GM18508 (cell line): ENCODE measurements at regions not wholly inside any gene's neighbourhood (a gene's known extent, or its start where the extent isn't known, plus 50 kb on each side); places are given as distances from the start of the nearest gene placed in this dataset.
"Not testable (repeated sequence)": the region's sequence is repeated elsewhere in the genome, so short reads cannot be mapped to it uniquely, and the experiment has no call there.

Experiments
- ATAC-seq: cut with Tn5 transposase; IDR thresholded peaks from one replicate; pipeline ENCODE4 v1.9.1; 2021; ENCODE audit warnings: moderate number of reproducible peaks; ENCODE audit not compliant: insufficient read depth, unreplicated experiment

GRCh38 chr15:58322253-58322652, 109.5 kb upstream of the LIPC start:
- ATAC-seq: no peak

GRCh38 chr15:58323321-58323720, 108.5 kb upstream of the LIPC start:
- not testable (repeated sequence) for ATAC-seq

GRCh38 chr15:58324533-58324932, 107.3 kb upstream of the LIPC start:
- ATAC-seq: no peak

DNA sequence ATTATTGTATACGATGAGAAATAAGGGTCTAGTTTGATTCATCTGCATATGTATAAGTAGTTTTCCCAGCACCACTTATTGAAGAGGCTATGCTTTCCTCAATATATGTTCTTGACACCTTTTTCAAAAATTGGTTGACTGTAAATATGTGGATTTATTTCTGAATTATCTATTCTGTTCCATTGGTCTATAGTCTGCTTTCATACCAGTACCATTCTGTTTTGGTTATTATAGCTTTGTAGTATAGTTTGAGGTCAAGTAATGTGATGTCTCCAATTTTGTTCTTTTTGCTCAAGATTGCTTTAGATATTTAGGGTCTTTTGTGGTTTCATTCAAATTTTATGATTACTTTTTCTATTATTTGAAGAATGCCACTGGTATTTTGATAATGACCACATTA, 103.8 kb upstream of the LIPC start:
- ATAC-seq: no peak

DNA sequence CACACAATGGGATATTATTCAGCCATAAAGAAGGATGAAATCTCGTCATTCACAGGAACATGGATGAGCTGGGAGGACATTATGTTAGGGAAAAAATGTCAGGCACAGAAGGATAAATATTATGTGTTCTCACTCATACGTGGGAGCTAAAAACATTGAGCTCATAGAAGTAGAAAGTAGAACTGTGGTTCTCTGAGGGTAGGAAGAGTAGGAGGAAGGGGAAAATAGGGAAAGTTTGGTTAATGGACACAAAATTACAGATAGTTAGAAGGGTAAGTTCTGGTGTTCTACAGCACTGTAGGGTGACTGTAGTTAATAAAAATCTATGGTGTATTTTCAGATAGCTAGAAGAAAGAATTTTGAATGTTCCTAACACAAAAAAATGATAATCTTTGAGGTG, 102.6 kb upstream of the LIPC start:
- no peak for ATAC-seq

GRCh38 chr15:58329781-58330671, 101.8 kb upstream of the LIPC start:
- ATAC-seq: no peak

- ATAC-seq: no peak
Observed at GRCh38 chr15:58330741-58331559, 100.8 kb upstream of the LIPC start.

DNA sequence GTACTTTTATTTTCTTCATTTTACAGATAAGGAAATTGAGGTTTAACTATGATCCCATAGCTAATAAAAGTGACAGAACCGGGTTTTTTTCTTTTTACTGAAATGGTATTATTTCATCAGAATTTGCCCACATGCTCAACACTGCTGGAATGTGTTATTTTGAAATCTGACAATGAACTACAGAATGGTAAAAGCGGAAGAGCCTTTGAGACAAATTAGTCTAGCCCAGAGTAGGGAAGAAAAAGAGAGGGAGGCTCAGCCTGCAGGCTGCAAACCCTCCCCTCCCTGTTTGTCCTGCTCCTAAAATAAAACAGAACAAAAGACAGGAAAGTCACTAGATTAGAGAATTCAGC, 100.3 kb upstream of the LIPC start:
- no peak for ATAC-seq

GRCh38 chr15:58331913-58332675, 99.7 kb upstream of the LIPC start:
- ATAC-seq: peak; percentile 60

- no peak for ATAC-seq
Observed at GRCh38 chr15:58332676-58333400, 99.0 kb upstream of the LIPC start.

GRCh38 chr15:58334803-58335202, 97.0 kb upstream of the LIPC start:
- no peak for ATAC-seq

DNA sequence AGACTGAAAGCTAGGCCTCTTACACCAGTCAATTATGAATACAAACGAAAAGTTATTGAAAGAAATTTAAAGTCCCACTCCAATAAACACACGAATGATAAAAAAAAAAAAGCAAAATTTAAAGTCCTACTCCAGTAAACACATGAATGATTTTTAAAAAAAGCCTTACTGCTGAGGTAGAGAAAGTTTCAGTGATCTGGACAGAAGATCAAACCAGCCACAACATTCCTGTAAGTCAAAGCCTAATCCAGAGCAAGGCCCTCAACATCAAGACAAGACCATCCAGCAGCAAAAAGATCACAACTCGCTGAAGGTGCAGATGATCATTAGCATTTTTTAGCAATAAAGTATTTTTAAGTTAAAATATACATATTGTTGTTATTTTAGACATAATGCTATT, 95.6 kb upstream of the LIPC start:
- ATAC-seq: no peak

DNA sequence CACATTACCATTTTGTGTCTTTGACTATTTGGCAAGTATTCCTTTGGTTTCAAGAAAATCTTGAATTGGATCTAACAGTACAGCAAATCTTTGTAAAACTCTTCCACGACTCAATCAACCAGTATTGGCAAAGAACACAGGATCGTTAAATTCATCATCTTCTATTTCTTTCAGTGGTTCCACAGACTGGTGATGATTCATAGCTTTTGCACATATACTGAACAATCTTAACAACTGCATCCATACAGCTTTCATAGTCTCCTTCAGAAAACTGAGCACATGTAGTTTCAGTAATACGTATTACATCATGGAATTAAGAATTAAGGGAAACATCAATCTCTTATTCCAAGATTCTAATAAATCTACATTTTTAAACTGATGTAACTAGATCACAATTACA, 91.6 kb upstream of the LIPC start:
- ATAC-seq: no peak

DNA sequence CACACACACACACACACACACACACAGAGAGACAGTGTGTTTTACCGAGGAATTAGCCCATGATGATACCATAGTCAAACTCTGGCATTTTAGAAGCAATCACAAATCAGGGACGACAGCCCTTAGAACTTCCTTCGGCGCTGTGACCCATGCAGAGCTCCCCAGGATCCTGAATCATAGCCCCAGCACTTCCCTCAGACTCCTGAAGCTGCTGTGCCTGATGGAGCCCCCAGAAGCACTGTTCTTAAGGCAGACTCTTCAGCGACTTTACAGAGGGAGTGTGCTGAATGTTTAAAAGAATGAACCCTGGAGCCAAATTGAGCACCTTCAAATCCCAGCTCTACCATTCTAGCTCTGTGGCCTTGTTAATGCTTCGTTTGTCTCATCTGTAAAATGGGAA, 89.3 kb upstream of the LIPC start:
- no peak for ATAC-seq

DNA sequence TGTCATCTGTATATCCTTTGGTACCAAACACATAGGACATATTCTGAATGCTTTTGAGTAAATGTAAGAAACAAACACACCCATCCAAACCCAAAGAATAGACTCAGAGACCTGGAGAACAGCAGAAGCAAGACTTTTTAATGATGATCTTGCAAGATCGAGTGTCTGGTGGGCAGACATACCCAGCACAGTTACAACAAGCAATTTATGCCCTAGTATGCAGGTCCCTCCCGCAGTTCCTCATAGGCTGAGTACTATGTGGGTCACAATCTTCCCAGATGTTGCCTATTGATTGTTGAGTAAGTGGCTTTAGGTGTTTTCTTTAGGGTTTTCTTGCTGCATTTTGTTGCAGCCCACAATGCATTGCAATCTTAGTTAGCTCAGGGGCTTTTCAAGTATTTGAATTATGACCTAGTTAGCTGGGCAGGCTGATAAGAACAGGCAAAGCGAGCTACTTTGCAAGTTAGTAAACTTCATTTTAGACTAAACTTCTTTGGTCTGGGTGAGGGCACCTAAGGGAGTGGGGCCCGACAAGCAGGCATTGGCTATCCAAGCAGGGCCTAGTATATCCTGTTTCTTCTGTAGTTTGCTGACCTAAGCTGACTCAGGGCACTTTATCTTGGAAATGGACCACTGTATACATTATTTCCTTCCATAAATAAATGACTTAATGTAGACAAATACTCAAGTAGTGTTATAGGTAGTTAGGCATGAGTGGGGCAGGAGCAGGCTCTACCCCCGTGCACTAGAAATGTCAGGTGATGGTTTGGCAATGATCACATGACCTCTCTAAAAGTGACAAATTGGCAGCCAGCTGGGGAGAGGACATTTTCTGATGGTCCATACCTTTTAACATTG, 87.3 kb upstream of the LIPC start:
- no peak for ATAC-seq

DNA sequence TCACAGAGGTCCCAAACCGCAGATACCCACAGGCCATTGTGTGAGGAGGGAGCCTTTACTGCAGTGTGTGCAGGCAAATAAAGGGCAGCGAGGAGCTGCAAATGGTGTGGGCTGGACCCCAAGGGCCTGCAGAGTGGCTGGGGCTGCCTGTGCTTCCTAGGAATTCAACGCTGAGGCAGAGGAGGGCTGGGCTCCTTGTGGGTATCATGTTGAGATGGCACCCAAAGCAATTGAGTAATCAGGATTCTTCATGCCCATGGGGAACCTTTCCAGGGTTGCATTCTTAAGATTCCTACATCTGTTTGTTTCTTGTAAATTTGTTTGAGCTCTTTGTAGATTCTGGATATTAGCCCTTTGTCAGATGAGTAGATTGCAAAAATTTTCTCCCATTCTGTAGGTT, 85.4 kb upstream of the LIPC start:
- no peak for ATAC-seq

DNA sequence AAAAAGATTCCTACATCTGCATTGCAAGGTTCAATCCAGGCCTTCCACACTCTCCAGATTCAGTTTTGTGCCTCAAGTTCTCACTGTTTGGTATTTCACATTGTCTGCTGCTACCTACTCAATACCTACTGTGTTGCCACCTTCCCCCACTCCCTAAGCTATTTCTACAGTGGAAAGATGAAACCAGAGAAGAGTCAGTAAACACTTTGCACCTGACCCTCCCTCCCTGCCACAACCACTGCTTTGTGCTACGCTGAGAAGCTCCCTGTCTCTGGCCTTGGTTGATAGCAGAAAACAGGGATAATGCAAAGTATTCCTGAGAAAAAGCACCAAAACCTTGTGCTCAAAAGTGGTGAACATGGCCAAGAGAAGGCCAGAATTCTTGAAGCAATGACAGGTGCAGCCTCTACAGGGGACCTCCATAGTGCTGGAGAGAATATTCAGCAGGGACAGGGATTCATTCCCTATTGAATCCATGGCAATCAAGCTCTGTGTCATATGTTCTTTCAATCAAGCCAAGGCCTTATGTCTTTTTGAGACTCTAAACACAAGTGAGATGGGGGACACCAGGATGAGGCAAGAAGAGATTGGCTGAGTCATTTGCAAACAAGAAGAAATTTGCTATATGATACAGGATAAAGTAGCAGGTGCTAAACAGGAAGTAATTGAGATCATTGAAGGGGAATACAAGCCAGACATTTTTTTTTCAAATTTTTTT, 83.5 kb upstream of the LIPC start:
- ATAC-seq: no peak

GRCh38 chr15:58352026-58352929, 79.5 kb upstream of the LIPC start:
- no peak for ATAC-seq
